ACC112 (cell line): ENCODE measurements at regions not wholly inside any gene's neighbourhood (a gene's known extent, or its start where the extent isn't known, plus 50 kb on each side); places are given as distances from the start of the nearest gene placed in this dataset.
"Not testable (repeated sequence)": the region's sequence is repeated elsewhere in the genome, so short reads cannot be mapped to it uniquely, and the experiment has no call there.

Source experiments
- H2AFZ ChIP-seq: fragments of 200-600 bp; sonication (generic); one replicate; pipeline ENCODE4 v1.6.0; 2017; ENCODE audit warnings: antibody characterized with exemption, low read length; ENCODE audit not compliant: unreplicated experiment
- H3K27ac ChIP-seq: fragments of 200-600 bp; sonication (generic); 2 replicates; pipeline ENCODE4 v1.5.1; 2014; ENCODE audit warnings: low read depth, mild to moderate bottlenecking, antibody characterized with exemption, low read length, moderate library complexity
- H3K27me3 ChIP-seq: fragments of 200-600 bp; sonication (generic); 2 replicates; pipeline ENCODE4 v1.6.1; 2014; ENCODE audit warnings: mild to moderate bottlenecking, antibody characterized with exemption, low read length, moderate library complexity, mixed read lengths; ENCODE audit not compliant: insufficient read depth
- H3K36me3 ChIP-seq: fragments of 200-600 bp; sonication (generic); 2 replicates; pipeline ENCODE4 v1.6.1; 2016; ENCODE audit warnings: mild to moderate bottlenecking, antibody characterized with exemption, low read length, moderate library complexity, mixed read lengths; ENCODE audit not compliant: insufficient read depth
- H3K4me1 ChIP-seq: fragments of 200-600 bp; sonication (generic); one replicate; pipeline ENCODE4 v1.6.1; 2016; ENCODE audit warnings: low read length, mixed read lengths; ENCODE audit not compliant: insufficient read depth, unreplicated experiment, control insufficient read depth
- H3K4me3 ChIP-seq: fragments of 200-600 bp; sonication (generic); 2 replicates; pipeline ENCODE4 v1.5.1; 2014; ENCODE audit warnings: mild to moderate bottlenecking, low read depth, low read length
- H3K79me2 ChIP-seq: fragments of 200-600 bp; sonication (generic); one replicate; pipeline ENCODE4 v1.6.0; 2016; ENCODE audit warnings: low read length; ENCODE audit not compliant: control insufficient read depth, unreplicated experiment, insufficient read depth

DNA sequence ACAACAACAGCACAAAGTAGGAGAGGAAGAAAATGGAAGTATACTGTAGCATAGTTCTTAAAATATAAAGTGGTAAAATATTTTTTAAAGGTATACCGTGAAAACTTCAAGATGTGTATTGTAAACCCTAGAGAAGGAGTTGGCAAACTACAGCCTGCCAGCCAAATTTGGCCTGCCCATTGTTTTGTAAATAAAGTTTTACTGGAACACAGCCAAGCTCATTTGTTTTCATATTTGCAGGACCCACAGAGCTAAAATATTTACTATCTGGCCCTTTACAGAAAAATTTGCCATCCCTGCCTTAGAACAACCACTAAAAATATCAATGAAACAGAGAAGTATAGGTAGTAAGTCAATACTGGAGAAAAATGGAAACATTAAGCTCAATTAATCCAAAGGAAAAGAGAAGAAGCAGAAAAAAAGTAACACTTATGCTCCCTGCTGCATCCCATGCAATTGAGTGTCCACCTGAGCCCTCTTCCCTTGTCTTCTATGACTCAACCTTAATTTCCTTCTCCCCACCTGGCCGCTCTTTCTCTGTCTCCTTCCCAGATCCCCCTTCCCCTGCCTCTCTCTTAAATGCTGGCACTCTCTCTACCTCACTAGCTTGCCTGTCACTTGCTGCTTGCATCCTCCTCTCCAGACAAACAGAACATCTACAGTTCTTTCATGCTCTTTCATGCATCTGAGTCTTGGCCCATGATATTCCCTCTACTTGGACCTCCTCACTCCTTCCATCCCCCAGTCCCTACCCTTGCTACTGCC lies 50.6 kb upstream of the FER start:
- no peaks in the 10 kb centered on the region for H3K36me3 ChIP-seq
- no peak overlapping the region for H3K4me3 ChIP-seq
- no peak overlapping the region for H2AFZ ChIP-seq
- H3K79me2 ChIP-seq: no peaks in the 10 kb centered on the region
- H3K27me3 ChIP-seq: no peaks in the 10 kb centered on the region
- H3K4me1 ChIP-seq: no peaks in the 10 kb centered on the region
- H3K27ac ChIP-seq: no peak overlapping the region

DNA sequence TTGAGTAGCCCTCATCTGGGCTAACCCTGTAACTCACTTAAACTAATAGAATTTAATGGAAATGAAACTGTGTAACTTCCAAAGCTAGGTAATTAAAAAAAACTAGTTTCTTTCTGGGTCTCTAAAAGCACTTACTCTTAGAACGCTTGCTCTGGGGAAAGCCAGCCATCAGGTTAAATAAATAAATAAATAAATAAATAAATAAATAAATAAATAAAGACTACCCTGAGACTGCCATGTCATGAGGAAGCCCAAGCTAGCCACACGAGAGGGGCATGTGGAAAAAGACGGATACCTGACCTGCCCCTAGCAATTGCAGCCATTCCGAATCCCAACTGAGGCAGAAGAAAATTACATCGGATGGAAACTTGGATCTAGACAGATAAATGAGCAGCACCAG lies 51.3 kb upstream of the FER start:
- no peaks in the 10 kb centered on the region for H3K36me3 ChIP-seq
- no peak overlapping the region for H3K4me3 ChIP-seq
- H3K4me1 ChIP-seq: no peaks in the 10 kb centered on the region
- H3K27ac ChIP-seq: no peak overlapping the region
- no peaks in the 10 kb centered on the region for H3K27me3 ChIP-seq
- H3K79me2 ChIP-seq: no peaks in the 10 kb centered on the region
- H2AFZ ChIP-seq: no peak overlapping the region

DNA sequence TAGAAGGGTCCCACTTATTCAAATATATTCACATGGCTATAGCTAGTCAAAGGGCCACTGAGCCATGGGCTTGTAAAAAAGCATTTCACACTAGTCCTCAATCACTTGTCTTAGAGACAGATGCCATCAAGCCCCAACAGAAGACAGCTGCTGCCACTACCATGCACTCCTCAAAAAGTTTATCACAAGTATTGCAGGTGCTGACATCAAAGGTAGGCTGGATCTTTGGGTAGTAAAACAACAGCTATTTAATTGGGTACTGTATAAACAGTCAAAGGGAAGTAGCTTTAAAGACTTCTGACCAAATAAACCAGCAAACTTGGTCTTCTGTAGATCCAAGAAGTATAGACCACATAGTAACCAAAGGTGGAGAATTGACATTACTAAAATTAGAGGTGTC lies 59.2 kb upstream of the FER start:
- Histone ChIP-seq H3K27ac (no peak overlapping the region), H3K4me3 (no peak overlapping the region), H2AFZ (no peak overlapping the region), H3K27me3 (no peaks in the 10 kb centered on the region), H3K79me2 (no peaks in the 10 kb centered on the region), H3K4me1 (no peaks in the 10 kb centered on the region), H3K36me3 (no peaks in the 10 kb centered on the region)

DNA sequence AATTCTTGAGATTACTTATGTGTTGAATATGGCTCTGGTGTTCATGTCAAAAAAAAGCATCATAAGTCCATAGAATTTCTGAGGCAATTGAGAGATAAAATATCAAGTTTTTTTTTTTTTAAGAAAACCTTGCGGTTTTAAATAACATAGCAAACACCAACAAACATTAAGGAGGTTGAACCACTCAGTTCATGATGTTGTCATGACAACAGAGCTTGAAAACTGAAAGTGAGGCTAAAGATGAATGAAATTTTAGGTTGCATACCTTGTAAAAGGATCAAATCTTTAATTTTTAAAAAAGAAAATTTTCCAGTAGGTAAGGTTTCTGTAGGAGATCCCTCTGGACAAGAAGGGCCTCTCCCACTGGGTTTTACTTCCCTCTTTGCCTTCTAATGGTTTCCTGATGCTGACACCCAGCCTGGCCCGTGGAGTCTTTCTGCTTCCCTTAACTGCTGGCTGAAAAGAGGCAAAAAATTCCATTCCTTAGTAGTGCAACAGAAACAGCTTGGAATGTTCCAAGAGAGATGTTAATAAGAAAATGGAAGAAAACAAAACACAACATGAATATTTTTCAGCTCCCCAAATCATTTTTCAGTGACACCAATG lies 60.0 kb upstream of the FER start:
- Histone ChIP-seq H2AFZ (peak overlapping the region; percentile 94), H3K36me3 (no peaks in the 10 kb centered on the region), H3K27me3 (no peaks in the 10 kb centered on the region), H3K4me1 (no peaks in the 10 kb centered on the region), H3K27ac (no peak overlapping the region), H3K79me2 (no peaks in the 10 kb centered on the region), H3K4me3 (peak overlapping the region; percentile 19; the same call in 1 of the 2 replicates)

DNA sequence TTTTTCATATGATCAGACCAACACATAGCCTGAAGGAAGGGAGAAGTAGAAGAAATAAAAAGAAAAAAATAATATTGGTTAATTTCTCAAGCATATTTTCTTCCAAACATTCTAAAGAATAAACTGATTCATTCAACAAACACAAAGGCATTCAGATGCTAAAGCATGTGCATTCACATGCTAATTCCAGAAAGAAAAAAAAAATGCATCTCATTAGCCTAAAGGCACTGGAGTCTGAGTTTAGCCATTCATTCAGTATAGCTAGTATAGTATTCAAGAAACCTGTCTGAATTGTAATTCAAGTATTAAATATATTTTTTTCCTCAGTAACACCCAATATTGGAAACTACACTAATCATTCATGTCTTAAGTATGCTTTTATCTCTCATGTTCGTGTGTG lies 61.0 kb upstream of the FER start:
- no peak overlapping the region for H3K4me3 ChIP-seq
- no peaks in the 10 kb centered on the region for H3K36me3 ChIP-seq
- H2AFZ ChIP-seq: no peak overlapping the region
- no peak overlapping the region for H3K27ac ChIP-seq
- no peaks in the 10 kb centered on the region for H3K79me2 ChIP-seq
- H3K4me1 ChIP-seq: peaks cover under 1% of the 10 kb centered on the region
- H3K27me3 ChIP-seq: no peaks in the 10 kb centered on the region

DNA sequence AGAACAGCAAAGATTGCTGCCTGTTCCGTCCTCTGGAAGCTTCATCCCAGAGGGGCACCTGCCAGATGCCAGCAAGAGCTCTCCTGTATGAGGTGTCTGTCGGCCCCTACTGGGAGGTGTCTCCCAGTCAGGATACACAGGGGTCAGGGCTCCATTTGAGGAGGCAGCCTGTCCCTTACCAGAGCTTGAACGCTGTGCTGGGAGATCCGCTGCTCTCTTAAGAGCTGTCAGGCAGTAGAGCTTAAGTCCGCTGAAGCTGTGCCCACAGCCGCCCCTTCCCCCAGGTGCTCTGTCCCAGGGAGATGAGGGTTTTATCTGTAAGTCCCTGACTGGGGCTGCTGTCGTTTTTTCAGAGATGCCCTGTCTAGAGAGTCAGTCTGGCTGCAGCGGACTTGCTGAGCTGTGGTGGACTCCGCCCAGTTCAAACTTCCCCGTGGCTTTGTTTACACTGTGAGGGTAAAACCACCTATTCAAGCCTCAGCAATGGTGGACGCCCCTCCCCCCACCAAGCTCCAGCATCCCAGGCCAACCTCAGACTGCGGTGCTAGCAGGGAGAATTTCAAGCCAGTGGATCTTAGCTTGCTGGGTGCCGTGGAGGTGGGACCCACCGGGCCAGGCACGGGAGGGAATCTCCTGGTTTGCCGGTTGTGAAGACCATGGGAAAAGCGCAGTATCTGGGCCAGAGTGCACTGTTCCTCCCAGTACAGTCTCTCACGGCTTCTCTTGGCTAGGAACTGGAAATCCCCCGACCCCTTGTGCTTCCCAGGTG lies 62.1 kb upstream of the FER start:
- H3K27ac ChIP-seq, H3K4me3 ChIP-seq: not testable (repeated sequence)

DNA sequence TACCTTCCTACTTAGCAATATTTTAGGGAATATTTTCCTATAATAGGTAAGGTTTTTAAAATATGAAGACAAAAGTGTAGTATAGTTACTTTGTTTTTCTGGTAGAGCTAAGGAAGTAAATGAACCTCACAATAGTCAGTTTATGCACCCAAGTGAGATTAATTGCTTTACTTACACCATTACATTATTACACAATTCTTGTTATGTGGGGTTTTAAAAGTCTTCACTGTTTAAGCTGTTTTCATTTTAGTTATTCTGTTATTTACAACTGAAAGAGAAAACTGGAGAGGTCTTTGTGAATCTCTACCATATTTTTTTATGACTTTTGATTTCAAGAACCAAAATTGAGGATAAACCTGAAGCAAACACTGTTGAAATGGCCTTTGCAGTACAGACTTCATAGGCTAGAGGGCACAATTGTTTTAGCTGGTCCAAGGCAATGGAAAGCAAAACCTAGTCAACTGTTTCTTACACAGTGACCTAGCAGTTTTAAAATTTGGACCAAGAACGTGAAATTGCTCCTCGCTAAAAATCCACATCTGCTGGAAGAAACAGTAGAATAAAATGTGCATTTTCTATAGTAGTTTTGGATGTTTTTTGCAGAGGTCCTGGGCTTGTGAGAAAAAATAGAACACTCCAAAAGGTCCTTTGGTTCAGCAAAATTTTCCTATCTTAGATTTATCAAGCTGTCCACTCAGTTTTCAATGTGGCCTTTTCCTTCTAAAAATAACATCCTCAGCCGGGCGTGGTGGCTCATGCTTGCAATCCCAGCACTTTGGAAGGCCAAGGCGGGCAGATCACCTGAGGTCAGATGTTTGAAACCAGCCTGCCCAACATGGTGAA lies 66.4 kb upstream of the FER start:
- Histone ChIP-seq H3K4me3 (peak overlapping the region; percentile 60; the same call in 1 of the 2 replicates), H3K27ac (no peak overlapping the region), H3K4me1 (peaks cover 4% of the 10 kb centered on the region), H2AFZ (peak overlapping the region; percentile 97), H3K79me2 (no peaks in the 10 kb centered on the region), H3K27me3 (no peaks in the 10 kb centered on the region), H3K36me3 (no peaks in the 10 kb centered on the region)

More for the DNA sequence above, 62.1 kb upstream of the FER start:
- H3K4me1 ChIP-seq, H3K36me3 ChIP-seq, H3K79me2 ChIP-seq, H2AFZ ChIP-seq, H3K27me3 ChIP-seq: not testable (repeated sequence)

DNA sequence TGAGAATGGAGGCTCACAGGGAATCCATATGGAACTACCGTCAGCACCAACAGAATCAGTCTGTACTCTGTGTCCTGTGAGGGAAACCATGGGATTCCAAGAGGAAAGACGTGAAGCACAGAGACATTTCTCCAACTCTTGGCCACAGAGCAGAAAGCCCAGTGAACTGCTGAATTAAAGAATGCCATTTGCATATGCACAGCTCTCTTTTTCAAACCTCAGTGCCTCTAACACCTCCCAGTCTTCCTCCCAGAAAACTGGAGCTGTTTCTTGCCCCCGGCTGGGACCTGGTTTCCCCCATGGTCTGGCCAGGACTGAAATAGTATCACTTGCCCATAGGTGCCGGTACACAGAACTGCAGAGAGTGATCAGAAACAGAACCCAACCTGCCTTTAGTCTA lies 69.6 kb upstream of the FER start:
- no peak overlapping the region for H2AFZ ChIP-seq
- H3K36me3 ChIP-seq: no peaks in the 10 kb centered on the region

DNA sequence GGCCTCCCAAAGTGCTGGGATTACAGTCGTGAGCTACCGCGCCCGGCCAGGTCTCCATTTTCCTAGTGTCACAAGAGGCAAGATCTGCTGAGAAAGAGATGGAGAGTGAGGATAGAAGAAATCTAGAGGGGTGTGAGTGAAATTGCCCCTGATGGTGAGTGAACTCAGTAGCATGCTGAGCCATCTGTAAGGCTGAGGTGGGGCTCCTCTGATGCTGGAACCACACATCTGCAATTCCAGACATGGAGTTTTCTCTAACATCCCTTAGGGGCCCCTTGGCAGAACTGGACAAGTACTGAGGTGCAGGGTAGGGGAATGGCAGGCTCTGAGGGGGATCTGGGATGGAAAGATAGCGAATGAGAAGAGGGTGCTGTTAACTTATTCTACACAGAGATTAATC lies 72.0 kb upstream of the FER start:
- H2AFZ ChIP-seq: no peak overlapping the region
- H3K27me3 ChIP-seq: no peaks in the 10 kb centered on the region
- no peak overlapping the region for H3K4me3 ChIP-seq
- no peaks in the 10 kb centered on the region for H3K4me1 ChIP-seq
- no peak overlapping the region for H3K27ac ChIP-seq
- H3K79me2 ChIP-seq: no peaks in the 10 kb centered on the region
- H3K36me3 ChIP-seq: no peaks in the 10 kb centered on the region

More for the DNA sequence above, 69.6 kb upstream of the FER start:
- Histone ChIP-seq H3K4me1 (peaks cover 4% of the 10 kb centered on the region), H3K27ac (no peak overlapping the region), H3K4me3 (no peak overlapping the region), H3K27me3 (no peaks in the 10 kb centered on the region), H3K79me2 (no peaks in the 10 kb centered on the region)

DNA sequence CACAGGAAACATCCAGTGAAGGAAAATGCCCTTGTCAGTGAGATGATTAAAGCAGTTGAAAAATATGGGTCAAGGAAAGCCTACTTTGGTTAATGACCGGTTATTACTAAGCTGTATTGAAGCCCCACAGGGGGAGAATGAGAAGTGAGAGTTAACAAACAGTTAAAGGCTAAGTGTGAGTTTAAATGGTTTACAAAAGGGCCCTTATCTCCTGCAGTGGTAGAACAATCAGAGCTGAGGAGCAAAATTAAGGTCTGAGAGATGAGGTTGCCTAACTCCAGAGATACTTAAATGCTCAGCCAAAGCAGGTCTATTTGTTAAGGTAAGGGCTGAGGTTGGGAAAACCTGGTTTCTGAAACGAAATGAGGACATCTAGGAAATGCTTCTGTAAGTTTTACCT lies 75.1 kb upstream of the FER start:
- H3K4me1 ChIP-seq: no peaks in the 10 kb centered on the region
- peaks cover 5% of the 10 kb centered on the region; the same call in 1 of the 2 replicates for H3K27me3 ChIP-seq
- no peaks in the 10 kb centered on the region for H3K79me2 ChIP-seq
- no peak overlapping the region for H2AFZ ChIP-seq
- no peak overlapping the region for H3K4me3 ChIP-seq
- H3K27ac ChIP-seq: no peak overlapping the region
- no peaks in the 10 kb centered on the region for H3K36me3 ChIP-seq
